Natural killer cell (primary cell): ENCODE measurements at regions not wholly inside any gene's neighbourhood (a gene's known extent, or its start where the extent isn't known, plus 50 kb on each side); places are given as distances from the start of the nearest gene placed in this dataset.

Experiments used
- ATAC-seq, 3 donors: fragments of 150-1000 bp in 2 of 3; fragments of 200-7000 bp in 1 of 3; cut with Tn5 transposase; 1 replicate in 1 of 3; 2 replicates in 2 of 3; pipeline ENCODE4 v1.10.0; 2021; ENCODE audit warnings: mild to moderate bottlenecking in 2 of 3, moderate library complexity in 2 of 3
- DNase-seq, 2 donors: peaks; one replicate each; pipeline versions ENCODE4 v3.0.0 to v3.0.0-alpha.2; 2013 to 2021; ENCODE audit warnings: mixed read lengths in 1 of 2
- H3K27ac ChIP-seq: one replicate; pipeline ENCODE4 v1.5.1; 2013; ENCODE audit warnings: mild to moderate bottlenecking, low read length
- H3K27me3 ChIP-seq: one replicate; pipeline ENCODE4 v1.6.1; 2013; ENCODE audit warnings: low read length; ENCODE audit not compliant: control insufficient read depth, insufficient read depth
- H3K36me3 ChIP-seq: one replicate; pipeline ENCODE4 v1.6.1; 2013; ENCODE audit warnings: low read length; ENCODE audit not compliant: control insufficient read depth, insufficient read depth
- H3K4me1 ChIP-seq: one replicate; pipeline ENCODE4 v1.6.1; 2013; ENCODE audit warnings: low read length; ENCODE audit not compliant: control insufficient read depth, insufficient read depth
- H3K4me3 ChIP-seq: one replicate; pipeline ENCODE4 v1.5.1; 2013; ENCODE audit warnings: low read length
- H3K9me3 ChIP-seq: one replicate; pipeline ENCODE4 v1.6.1; 2013; ENCODE audit warnings: low read length; ENCODE audit not compliant: control insufficient read depth, insufficient read depth
- H3K27ac Mint-ChIP-seq, 2 donors: one replicate each; pipeline ENCODE4 v1.8.0; 2022; ENCODE audit warnings: mild to moderate bottlenecking in 2 of 2, mixed read lengths in 2 of 2, moderate library complexity in 1 of 2
- H3K27me3 Mint-ChIP-seq, 2 donors: one replicate each; pipeline ENCODE4 v1.8.0; 2022; ENCODE audit warnings: low read depth in 2 of 2, mixed read lengths in 2 of 2
- H3K36me3 Mint-ChIP-seq: one replicate; pipeline ENCODE4 v1.8.0; 2022; ENCODE audit warnings: mixed read lengths
- H3K4me1 Mint-ChIP-seq, 2 donors: one replicate each; pipeline ENCODE4 v1.8.0; 2022; ENCODE audit warnings: mixed read lengths in 2 of 2
- H3K4me3 Mint-ChIP-seq: one replicate; pipeline ENCODE4 v1.8.0; 2022; ENCODE audit warnings: mild to moderate bottlenecking, moderate library complexity, mixed read lengths
- H3K9me3 Mint-ChIP-seq, 2 donors: one replicate each; pipeline ENCODE4 v1.8.0; 2022; ENCODE audit warnings: mixed read lengths in 2 of 2
- CTCF ChIP-seq: fragments of 200-600 bp; IDR thresholded peaks from one replicate; pipeline ENCODE4 v1.8.0; 2022; ENCODE audit warnings: antibody characterized with exemption
- WGBS: methylation state at CpG from one replicate; pipeline ENCODE4 v1.1.7; 2013; ENCODE audit warnings: missing lambda C conversion rate; ENCODE audit not compliant: insufficient coverage; 5-methylcytosine and 5-hydroxymethylcytosine counted together
- intact Hi-C: fragments of 100-400 bp; cut with micrococcal nuclease; formaldehyde crosslinking; loops from one replicate; pipeline ENCODE4 v1.14.2; 2022

GRCh38 chr9:2916382-2916985 lies 72.6 kb upstream of the PUM3 start:
- Mint-ChIP-seq H3K27me3 (peaks cover 10 to 29% of the 10 kb centered on the region in 2 donors), H3K27ac (no peak overlapping the region), H3K9me3 (no peaks in the 10 kb centered on the region), H3K4me1 (no peaks in the 10 kb centered on the region), H3K4me3 (no peak overlapping the region), H3K36me3 (no peaks in the 10 kb centered on the region)
- no peak for TF ChIP-seq CTCF
- intact Hi-C loops: no loop called here
- 75% methylated on average over 3 of the region's 3 CpGs for WGBS
- no peak overlapping the region for H3K4me3 ChIP-seq
- H3K27me3 ChIP-seq: no peaks in the 10 kb centered on the region
- DNase-seq: no peak
- no peaks in the 10 kb centered on the region for H3K36me3 ChIP-seq
- no peak overlapping the region for H3K27ac ChIP-seq
- no peaks in the 10 kb centered on the region for H3K4me1 ChIP-seq
- no peak for ATAC-seq
- no peaks in the 10 kb centered on the region for H3K9me3 ChIP-seq

GRCh38 chr9:2913026-2913425 lies 69.1 kb upstream of the PUM3 start:
- H3K9me3 ChIP-seq: no peaks in the 10 kb centered on the region
- Mint-ChIP-seq H3K4me3 (no peak overlapping the region), H3K4me1 (no peaks in the 10 kb centered on the region), H3K9me3 (no peaks in the 10 kb centered on the region), H3K27ac (no peak overlapping the region), H3K36me3 (no peaks in the 10 kb centered on the region), H3K27me3 (peaks cover 14 to 22% of the 10 kb centered on the region in 2 donors)
- 80% methylated on average over 2 of the region's 2 CpGs for WGBS
- no peak for TF ChIP-seq CTCF
- no peak overlapping the region for H3K27ac ChIP-seq
- intact Hi-C loops: no loop called here
- H3K4me1 ChIP-seq: no peaks in the 10 kb centered on the region
- DNase-seq (no peak), ATAC-seq (no peak)
- no peaks in the 10 kb centered on the region for H3K27me3 ChIP-seq
- no peak overlapping the region for H3K4me3 ChIP-seq
- no peaks in the 10 kb centered on the region for H3K36me3 ChIP-seq

GRCh38 chr9:2907411-2907810 lies 63.5 kb upstream of the PUM3 start:
- H3K27ac ChIP-seq: no peak overlapping the region
- TF ChIP-seq CTCF: no peak
- intact Hi-C loops: no loop called here
- no peaks in the 10 kb centered on the region for H3K36me3 Mint-ChIP-seq
- H3K4me3 Mint-ChIP-seq: no peak overlapping the region
- no peaks in the 10 kb centered on the region for H3K27me3 ChIP-seq
- ATAC-seq (no peak), DNase-seq (no peak)
- 67% methylated on average over 1 of the region's 1 CpG for WGBS
- no peaks in the 10 kb centered on the region for H3K36me3 ChIP-seq
- H3K9me3 ChIP-seq: no peaks in the 10 kb centered on the region
- peaks cover 8 to 9% of the 10 kb centered on the region in 2 donors for H3K27me3 Mint-ChIP-seq
- H3K4me1 Mint-ChIP-seq: no peaks in the 10 kb centered on the region
- H3K27ac Mint-ChIP-seq: no peak overlapping the region
- H3K4me1 ChIP-seq: no peaks in the 10 kb centered on the region
- no peaks in the 10 kb centered on the region for H3K9me3 Mint-ChIP-seq
- no peak overlapping the region for H3K4me3 ChIP-seq

- Histone ChIP-seq H3K36me3 (no peaks in the 10 kb centered on the region), H3K27ac (no peak overlapping the region), H3K4me1 (no peaks in the 10 kb centered on the region), H3K27me3 (no peaks in the 10 kb centered on the region), H3K4me3 (no peak overlapping the region), H3K9me3 (no peaks in the 10 kb centered on the region)
- DNase-seq: no peak
- H3K4me1 Mint-ChIP-seq: no peaks in the 10 kb centered on the region
- TF ChIP-seq CTCF: no peak
- WGBS: 87% methylated on average over 2 of the region's 2 CpGs
- no peaks in the 10 kb centered on the region for H3K36me3 Mint-ChIP-seq
- H3K9me3 Mint-ChIP-seq: peaks cover 0 to 3% of the 10 kb centered on the region in 2 donors
- intact Hi-C loops: no loop called here
- no peak overlapping the region for H3K4me3 Mint-ChIP-seq
- H3K27ac Mint-ChIP-seq: no peak overlapping the region
- peaks cover 0 to 13% of the 10 kb centered on the region in 2 donors for H3K27me3 Mint-ChIP-seq
- ATAC-seq: no peak
Measured at GRCh38 chr9:2904242-2904930, 60.5 kb upstream of the PUM3 start.
